GM21737 (cell line): ENCODE measurements at regions not wholly inside any gene's neighbourhood (a gene's known extent, or its start where the extent isn't known, plus 50 kb on each side); places are given as distances from the start of the nearest gene placed in this dataset.
"Not testable (repeated sequence)": the region's sequence is repeated elsewhere in the genome, so short reads cannot be mapped to it uniquely, and the experiment has no call there.

ENCODE experiments used
- ATAC-seq: cut with Tn5 transposase; IDR thresholded peaks from one replicate; pipeline ENCODE4 v1.9.1; 2021; ENCODE audit warnings: mild to moderate bottlenecking, moderate library complexity; ENCODE audit not compliant: unreplicated experiment

DNA sequence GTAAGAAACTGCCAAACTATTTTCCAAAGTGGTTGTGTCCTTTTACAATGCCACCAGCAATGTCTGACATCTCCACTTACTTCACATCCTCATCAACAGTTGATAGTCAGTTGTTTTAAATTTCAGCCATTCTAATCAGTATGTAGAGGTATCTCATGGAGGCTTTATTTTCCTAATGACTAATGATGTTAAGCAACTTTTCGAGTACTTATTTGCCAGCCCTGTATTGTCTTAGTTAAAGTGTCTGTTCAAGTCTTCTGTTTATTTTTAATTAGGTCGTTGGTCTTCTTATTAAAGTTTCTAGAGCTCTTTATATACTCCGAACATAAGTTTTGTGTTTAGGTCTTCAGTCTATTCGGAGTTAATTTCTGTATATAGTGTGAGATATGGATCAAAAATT is 54.9 kb upstream of the NBPF12 start:
- ATAC-seq, result not testable (repeated sequence)

DNA sequence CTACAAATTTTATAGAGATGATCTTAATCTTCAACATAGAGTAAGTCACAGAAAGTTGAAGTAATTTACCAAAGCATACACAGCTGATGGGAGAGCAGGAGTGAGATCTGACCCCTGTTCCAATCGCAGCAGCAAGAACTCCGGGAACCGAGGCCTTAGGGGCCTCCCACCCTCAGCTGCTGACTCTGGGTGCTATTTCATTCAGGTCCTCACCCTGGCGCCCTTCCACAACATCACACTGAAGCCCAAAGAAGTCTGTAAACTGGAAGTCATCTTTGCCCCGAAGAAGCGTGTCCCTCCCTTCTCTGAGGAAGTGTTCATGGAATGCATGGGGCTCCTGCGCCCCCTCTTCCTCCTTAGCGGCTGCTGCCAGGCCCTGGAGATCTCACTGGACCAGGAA is 57.0 kb upstream of the NBPF12 start:
- not testable (repeated sequence) for ATAC-seq

DNA sequence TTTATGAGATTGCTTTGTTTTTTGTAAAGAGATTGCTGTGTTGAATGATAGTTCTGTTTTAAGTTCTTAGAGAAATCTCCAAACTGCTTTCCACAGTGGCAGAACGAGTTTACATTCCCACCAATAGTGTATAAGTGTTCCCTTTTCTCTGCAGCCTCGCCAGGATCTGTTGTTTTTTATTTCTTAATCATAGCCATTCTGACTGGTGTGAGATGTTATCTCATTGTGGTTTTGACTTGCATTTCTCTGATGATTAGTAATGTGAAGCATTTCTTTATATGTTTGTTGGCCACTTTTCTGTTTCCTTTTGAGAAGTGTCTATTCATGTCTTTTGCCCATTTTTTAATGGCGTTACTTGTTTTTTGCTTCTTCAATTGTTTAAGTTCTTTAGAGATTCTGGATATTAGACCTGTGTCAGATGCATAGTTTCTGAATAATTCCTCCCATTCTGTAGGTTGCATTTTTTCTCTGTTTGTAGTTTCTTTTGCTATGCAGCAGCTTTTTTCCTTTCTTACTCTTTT is 74.3 kb upstream of the NBPF12 start:
- not testable (repeated sequence) for ATAC-seq

DNA sequence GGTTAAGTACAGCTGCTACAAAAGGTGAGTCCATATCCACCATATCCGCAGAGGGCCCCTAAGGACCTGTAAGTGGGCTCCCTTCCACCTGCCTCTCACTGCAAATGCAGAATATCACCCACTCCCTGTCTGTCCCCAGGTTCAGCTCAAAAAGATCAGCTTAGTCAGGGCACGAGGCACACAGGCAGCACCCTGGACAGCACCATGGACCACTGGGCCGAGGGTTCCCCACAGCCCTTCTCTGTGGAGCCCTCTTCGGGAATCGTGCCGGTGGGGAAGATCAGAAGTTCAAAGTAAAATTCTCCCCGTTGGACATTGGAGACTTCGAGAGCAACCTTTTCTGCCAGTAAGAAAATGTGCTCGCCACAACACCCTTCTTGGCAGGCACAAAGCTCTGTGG is 85.0 kb upstream of the NBPF12 start:
- not testable (repeated sequence) for ATAC-seq

DNA sequence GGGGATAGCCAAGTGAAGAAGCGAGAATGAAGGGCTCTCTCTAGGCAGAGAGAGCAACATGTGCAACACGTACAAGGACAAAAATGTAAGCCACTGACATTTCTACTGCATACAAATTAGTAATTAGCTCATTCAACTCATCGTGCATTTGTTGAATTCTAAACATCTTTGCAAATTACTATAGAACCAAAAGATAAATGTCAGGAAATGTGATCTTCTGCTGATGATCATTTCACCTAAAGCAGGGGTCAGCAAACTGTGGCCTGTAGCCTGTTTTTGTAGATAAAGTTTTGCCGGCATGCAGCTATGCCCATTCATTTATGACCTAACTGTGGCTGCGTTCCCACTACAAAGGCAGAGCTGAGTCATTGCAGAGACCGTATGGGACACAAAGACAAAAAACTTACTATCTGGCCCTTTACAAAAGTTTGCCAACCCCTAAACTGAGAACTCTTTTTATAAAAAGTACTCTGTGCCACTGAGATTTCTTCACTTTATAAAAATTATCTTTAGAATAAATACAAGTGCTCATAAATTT is 87.7 kb upstream of the NBPF12 start:
- not testable (repeated sequence) for ATAC-seq

DNA sequence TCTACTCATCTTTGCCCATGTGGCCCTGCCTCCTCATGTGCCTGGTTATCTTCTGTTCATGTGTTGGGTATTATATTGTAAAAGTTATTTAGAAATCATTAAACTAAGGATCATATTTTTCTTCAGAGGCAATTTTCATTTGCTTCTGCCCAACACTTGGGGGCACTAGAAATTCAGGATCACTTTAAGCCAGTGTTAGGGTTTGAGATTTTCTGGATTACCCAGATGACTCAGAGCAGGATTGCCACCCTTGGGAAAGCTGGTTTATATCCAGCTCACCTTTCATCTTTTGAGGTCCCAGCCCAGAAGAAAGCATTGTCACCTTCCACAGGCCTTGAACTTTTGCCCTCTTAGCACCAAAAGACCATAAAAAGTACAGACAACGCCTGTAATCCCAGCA is 99.4 kb upstream of the NBPF12 start:
- ATAC-seq, result not testable (repeated sequence)

DNA sequence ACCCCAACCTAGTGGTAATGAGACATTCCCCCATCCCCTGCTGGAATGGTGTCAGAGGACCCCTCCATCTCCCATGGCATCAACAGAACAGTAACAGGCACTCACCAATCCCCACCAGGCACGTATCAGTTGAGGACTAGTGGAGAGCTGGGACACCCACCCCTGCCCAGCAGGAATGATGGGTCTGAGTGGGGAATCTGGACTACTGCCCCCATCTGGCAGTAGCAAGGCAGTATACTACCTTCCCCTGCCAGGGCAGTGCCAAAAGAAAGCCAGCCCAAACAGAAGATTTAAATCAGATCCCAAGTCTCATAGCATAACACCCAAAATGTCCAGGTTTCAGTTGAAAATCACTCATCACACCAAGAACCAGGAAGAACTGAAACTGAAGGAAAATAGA is 111.2 kb upstream of the NBPF12 start:
- ATAC-seq, result not testable (repeated sequence)

DNA sequence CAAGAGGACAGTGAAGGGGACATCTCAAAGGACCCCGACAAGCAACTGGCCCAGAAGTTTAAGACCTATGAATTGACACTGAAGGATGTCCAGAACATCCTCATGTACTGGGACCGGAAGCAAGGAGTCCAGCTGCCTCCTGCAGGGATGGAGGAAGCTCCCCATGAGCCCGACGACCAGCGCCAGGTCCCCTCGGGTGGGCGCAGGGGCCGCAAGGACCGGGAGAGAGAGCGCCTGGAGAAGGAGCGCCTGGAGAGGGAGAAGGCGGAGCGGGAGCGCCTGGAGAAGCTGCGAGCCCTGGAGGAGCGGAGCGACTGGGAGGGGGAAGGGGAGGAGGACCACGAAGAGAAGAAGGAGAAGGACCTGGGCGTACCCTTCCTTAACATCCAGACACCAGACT is 143.9 kb upstream of the NBPF12 start:
- ATAC-seq, result not testable (repeated sequence)

DNA sequence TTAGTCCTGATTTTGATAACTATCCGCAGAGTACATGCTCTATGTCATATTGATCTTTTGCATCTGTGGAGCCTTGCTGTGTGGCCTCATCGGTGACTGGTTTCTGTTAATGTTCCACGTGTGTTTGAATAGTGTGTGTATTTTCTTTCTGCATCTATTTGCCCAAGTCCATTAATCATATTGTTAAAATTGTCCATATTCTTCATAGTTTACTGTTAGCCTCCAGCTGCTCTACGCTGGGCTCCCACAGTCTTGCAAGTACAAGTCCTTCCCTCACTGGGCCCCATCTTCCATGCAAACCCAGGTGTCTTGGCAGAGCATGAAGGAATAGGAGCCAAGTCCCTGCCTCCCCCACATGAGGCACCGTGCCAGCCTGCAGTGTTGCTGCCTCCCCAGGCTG is 145.4 kb upstream of the NBPF12 start:
- ATAC-seq, result not testable (repeated sequence)

DNA sequence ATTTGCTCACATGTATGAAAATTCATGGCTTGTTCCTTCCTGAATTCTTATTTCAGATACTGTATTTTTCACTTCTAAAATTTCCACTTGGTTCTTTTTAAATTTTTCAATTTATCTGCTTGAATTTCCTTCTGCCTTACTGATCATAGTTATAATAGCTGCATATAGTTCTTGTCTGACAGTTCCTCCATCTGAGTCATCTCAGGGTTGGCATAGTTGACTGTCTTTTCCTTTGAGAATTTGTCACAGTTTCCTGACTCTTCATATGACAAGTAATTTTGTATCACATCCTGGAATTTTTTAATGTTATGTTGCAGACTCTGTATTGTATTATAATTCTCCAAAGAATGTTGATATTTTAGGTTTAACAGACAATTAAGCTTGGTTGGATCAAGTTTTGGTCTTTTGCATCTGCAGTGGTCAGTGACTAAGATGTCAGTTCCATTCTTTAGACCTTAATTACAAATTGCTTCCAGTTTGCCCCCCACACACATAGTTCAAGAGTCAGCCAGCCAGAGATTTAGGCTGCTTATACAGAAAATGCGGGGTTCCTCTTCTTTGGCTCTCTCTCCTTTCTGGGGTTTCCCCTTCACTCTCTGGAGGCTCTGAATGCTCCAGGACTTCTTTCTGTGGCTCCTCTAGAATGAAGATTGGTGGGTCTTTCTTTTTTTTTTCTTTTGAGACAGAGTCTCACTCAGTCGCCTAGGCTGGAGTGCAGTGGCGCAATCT is 153.7 kb upstream of the NBPF12 start:
- not testable (repeated sequence) for ATAC-seq

DNA sequence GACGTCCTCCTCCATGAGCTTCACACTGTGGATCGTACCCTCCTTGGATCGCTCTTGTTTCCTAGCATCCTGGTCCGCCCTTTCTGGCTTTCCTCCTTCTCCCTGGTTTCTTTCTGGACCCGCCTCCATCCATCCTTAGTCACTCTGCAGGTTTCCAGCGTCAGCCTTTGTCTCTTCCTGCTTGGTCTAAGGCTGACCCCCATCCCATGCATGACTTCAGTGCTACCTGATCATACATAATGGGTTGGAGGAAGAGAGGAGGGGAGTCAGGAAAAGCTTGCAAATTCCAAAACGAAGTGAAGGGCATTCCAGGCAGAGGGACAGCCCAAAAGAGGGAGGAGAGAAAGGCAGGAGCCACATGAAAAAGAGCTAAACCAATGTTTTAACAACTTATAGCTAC is 156.9 kb upstream of the NBPF12 start:
- ATAC-seq, result not testable (repeated sequence)

DNA sequence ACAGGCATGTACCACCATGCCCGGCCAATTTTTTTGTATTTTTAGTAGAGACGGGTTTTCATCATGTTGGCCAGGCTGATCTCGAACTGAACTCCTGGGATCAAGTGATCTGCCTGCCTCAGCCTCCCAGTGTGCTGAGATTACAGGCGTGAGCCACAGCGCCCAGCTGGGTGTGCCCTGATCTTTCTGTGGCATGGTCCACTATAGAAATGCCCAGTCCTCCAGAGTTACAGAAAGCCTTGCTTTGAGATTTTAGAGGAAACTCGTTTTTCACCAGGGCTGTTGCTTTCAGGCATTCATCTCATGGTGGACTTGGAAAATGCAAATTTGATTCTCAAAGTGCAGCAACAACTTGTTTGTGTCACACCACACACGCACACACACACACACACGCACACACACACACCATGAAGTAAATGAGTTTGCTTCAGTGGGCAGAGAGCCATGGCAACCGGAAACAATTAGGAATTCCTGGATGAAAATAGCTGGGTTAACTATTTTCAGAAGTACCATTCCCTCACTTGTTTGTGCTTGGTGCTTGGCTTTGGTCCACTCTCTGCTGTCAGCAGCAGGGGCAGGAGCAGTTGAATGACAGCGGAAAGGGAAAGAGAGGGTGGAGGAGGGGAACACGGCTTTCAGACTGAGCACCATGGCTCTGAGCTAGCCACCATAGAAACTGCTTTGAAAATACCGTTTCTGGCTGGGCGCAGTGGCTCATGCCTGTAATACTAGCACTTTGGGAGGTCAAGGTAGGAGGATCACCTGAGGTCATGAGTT is 160.1 kb upstream of the NBPF12 start:
- ATAC-seq, result not testable (repeated sequence)

DNA sequence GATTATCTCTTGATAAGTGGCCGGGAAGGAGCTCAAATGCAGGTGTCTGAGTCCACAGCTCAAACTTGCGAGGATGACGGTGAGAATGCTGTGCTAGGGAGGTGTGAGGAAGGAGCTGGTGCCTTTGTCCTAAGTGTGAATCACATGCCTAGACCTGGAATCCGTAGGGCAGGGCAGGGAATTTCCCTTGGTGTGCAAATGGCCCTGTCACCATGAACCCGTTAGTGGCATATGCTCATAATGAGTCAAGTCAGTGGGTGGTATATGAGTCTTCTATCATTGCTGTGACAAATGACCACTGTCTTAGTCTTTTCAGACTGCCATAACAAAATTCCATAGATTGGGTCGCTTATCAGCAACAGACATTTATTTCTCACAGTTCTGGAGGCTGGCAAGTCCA is 163.1 kb upstream of the NBPF12 start:
- not testable (repeated sequence) for ATAC-seq

DNA sequence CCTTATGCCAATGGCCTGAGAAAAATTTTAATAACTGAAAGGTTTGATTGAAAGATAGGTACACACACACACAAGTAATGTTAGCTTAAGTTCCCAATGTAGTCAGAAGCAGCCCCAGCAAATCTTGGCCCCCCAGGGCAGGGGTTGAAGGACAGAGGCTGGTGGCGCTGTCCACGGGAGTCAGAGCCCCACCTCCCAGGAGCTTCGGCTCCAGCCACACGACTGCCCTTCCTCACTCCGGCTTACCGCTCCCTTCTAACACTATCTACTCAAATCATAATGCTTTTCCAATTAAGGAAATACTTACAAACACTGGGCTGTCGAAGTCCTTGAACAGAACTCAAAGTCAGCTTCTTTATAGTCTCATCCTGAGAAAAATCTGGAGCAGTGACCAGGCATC is 163.9 kb upstream of the NBPF12 start:
- ATAC-seq, result not testable (repeated sequence)

DNA sequence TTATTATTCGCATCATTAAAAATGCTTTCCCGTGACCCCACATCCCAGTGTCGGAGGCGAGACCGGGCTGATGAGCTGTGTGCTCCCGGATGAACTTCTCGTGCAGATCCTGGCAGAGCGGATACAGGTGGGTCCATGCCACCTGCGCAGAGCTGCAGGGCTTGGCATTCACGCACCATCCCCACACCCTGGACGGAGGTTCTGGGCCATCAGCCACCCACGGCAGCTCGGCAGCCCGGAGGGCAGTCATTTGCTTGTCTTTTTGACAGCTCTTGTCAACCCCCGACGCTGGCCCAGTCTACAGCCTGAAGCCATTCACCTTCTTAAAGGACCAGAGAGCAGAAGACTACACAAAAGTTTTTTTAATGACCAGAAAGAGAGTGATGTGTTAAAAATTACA is 166.7 kb upstream of the NBPF12 start:
- not testable (repeated sequence) for ATAC-seq

DNA sequence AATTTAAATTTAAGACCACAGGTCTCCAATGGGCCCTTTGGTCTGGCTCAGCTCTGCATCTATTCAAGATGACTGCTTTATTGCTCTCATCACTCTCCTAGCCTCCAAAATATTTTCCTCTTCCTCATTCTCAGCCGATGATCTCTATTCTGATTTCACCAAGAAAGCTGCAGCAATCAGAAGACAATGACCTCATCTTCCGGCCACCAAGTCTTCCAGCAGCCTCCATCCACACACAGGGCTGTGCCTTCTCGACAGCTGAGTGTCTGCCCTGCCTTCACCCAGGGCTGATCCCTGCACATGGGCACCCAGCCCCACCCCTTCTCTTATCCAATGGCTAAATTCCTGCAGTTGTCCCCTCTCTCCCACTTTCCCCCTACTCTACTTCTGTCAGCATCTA is 167.1 kb upstream of the NBPF12 start:
- ATAC-seq, result not testable (repeated sequence)

DNA sequence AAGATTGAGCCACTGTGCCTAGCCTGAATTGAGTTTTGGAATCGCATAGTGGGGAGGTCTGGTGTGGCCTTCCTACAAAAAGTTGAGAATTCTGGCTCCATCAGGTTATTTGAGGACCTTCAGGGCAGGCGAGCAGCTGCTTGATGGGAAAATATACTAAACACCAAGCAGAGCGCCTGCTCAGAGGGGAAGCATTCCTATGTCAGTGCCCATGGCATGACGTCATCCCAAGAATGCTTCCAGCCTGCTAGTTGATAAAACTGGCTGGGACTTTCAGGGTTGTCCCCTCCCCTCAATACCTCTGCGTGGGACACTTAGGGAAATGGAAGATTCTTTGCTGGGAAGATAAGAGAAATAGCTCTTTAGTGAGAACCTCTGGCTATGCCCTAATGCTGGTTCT is 174.9 kb upstream of the NBPF12 start:
- not testable (repeated sequence) for ATAC-seq

DNA sequence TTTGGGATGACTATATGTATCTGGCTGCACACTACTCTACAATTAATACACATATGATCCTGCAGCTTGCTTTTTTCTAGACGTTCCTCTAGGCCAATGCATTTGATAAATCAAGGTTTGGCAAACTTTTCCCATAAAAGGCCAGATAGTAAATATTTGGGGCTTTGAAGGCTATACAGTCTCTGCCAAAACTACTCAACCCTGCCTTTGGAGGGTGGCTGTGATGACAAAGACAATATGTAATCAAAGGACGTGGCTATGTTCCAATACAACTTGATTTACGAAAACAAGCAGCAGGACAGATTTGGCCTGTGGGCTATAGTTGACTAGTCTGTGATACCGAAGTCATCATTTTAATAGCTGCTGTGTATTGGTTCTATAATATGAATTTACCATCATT is 181.3 kb upstream of the NBPF12 start:
- not testable (repeated sequence) for ATAC-seq

DNA sequence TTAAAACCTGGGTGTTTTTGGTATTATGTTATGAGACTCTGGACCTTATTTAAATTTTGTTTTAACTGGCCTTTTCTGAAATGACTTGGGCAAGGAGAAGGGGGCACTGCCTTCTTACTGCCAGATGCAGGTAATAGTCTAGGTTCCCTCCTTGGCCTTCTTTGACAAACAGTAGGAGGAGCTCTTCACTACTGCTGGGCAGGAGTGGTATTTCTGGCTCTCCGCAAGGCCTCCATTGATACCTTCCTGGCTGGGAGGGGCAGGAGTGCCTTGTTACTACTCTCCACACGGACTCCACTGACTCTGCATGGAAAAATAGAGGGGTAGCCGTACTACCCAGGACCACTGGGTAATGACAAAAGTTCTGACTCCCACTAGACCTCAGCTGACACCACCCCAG is 189.4 kb upstream of the NBPF12 start:
- not testable (repeated sequence) for ATAC-seq

DNA sequence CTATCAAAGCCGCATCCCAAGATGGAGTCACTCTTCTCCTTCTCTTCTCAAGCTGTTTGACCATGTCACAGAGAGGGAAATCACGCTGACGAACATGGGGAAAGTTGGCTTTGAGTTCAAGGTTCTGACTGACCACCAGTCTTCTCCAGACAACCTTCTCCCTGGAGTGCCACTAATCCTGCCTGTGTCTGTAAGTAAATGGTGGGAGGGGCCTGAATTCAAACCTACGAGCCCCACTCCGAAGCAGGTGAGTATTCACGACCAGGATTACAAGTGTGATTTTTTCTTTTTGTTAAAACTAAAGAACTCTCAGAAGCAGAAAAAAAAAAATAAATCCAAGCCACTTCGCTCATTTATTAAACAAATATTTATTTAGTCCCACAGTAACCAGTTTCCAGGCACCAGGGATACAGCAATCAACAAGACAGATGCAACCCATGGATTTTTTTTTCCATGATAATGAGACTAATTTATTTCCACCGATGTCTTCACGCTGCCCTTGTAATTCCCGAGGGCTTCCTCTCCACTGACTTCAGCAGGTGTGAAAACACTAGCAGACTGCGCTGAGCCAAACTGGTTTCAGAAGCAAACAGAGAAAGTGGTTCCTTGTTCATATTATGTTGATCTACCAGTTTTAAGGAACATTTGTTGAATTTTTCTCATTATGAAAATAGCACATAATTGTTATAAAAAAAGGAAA is 206.0 kb upstream of the NBPF12 start:
- not testable (repeated sequence) for ATAC-seq
